ENCODE measurements at regions not wholly inside any gene's neighbourhood (a gene's known extent, or its start where the extent isn't known, plus 50 kb on each side); places are given as distances from the start of the nearest gene placed in this dataset.

DNA sequence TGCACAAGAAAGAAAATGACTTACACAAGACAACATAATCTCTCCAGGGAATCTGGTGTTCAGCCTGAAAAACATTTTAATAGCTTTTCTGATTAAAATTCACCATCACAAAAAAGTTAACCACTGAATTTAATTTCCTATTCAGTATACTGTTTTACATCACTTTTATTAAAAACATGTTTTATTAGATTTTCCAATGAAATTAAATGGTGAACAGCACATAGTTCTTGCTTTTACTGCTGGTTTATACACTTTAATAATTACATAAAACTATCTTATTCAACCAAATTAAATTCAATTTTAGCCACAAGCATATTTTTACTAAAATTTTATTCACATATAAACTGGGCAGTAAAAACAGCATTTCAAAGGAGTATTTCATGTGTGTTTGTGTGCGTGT lies 138.3 kb downstream of the NOL4 start:
- DNase-seq (ENCODE audit: extremely low spot score) = no peak
- TF ChIP-seq, protein P1, sequence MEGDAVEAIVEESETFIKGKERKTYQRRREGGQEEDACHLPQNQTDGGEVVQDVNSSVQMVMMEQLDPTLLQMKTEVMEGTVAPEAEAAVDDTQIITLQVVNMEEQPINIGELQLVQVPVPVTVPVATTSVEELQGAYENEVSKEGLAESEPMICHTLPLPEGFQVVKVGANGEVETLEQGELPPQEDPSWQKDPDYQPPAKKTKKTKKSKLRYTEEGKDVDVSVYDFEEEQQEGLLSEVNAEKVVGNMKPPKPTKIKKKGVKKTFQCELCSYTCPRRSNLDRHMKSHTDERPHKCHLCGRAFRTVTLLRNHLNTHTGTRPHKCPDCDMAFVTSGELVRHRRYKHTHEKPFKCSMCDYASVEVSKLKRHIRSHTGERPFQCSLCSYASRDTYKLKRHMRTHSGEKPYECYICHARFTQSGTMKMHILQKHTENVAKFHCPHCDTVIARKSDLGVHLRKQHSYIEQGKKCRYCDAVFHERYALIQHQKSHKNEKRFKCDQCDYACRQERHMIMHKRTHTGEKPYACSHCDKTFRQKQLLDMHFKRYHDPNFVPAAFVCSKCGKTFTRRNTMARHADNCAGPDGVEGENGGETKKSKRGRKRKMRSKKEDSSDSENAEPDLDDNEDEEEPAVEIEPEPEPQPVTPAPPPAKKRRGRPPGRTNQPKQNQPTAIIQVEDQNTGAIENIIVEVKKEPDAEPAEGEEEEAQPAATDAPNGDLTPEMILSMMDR (IDR thresholded peaks at IDR 0.05; ENCODE audit: control extremely low read depth, extremely low read depth, low read depth, missing control alignments) = no peak
- CTCF ChIA-PET = interaction anchor here (0.6 kb wide), 1 partner anchor 37 kb away, joined by 3 read pairs; no protein-coding TSS in a partner anchor
- POLR2A ChIA-PET = no interaction called here

DNA sequence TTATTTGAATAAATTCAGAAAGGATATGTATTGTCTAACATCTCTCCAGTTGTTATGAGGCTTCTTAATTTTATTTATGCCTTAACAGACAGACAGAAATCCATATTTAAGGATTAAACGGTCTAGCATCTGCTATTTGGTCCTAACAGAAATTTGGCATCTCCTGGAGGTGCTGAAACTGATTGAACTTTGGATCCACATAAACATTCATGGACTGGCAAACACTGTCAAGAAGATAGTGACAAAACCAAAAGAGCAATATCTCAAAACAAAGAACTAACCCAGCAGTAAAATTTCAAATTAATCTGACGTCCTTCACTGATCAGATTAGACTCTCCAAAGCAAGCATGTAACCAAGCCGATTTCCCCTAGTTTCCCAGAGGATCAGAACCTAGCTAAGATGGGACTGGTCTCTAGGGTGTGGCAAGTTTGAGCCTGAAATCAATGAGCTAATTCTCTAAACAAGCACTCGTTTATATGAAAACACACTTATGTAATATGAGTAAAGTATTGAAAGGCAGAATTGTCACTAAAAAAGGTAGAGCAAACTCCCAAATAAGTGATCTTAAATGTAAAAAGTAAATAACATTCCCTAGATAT lies 139.5 kb downstream of the NOL4 start:
- ChIA-PET CTCF (no interaction called here), POLR2A (no interaction called here)
- TF ChIP-seq, protein P1 (IDR thresholded peaks at IDR 0.05; ENCODE audit: control extremely low read depth, extremely low read depth, low read depth, missing control alignments) = no peak
- no peak for DNase-seq (ENCODE audit: extremely low spot score)

DNA sequence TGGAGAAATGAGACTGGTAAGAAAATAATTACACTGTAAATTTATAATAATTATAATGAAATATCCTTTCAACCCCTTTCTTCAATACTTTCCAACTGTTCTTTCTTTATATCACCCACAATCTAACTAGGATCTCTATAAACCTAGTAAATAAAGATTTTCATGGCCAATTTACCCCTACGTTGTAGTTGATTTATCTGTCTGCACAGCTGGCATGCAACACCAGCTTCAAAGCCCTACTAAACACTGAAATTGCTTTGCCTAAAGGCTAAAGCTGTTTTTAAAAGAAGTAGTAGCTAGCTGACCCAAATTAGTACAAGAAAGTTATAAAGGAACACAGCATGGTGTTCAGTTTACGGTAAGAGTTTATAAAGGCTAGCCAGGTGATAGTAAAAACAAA lies 140.1 kb downstream of the NOL4 start:
- POLR2A ChIA-PET = no interaction called here

DNA sequence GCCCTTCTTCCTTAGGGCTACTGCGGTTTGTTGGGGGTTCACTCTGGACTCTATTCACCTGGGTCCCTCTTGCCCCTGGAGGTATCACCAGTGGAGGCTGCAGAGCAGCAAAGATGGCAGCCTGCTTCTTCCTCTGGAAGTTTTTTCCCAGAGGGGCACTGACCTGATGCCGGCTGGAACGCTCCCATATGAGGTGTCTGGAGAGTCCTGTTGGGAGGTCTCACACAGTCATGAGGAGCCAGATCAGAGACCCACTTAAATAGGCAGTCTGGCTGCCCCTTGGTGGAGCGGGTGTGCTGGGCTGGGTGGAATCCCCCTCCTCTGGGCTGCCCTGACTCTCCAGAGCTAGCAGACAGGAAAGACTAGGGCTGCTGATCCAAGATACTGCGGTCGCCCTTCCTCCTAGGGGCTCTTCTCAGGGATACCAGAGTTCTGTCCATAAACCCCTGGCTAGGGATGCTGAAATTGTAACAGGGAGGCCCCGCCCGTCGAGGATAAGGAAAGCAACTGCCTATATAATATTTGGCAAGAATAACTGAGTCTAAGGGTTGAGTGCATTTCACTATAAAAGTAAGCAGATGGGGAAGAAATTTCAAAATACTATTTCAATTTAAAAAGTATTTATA lies 140.7 kb downstream of the NOL4 start:
- TF ChIP-seq, protein P1 (IDR thresholded peaks at IDR 0.05; ENCODE audit: control extremely low read depth, extremely low read depth, low read depth, missing control alignments) = no peak
- CTCF ChIA-PET = no interaction called here
- POLR2A ChIA-PET = no interaction called here
- no peak for DNase-seq (ENCODE audit: extremely low spot score)

More for the DNA sequence above, 140.1 kb downstream of the NOL4 start:
- no peak for DNase-seq (ENCODE audit: extremely low spot score)
- CTCF ChIA-PET = no interaction called here
- TF ChIP-seq, protein P1 (IDR thresholded peaks at IDR 0.05; ENCODE audit: control extremely low read depth, extremely low read depth, low read depth, missing control alignments) = no peak

DNA sequence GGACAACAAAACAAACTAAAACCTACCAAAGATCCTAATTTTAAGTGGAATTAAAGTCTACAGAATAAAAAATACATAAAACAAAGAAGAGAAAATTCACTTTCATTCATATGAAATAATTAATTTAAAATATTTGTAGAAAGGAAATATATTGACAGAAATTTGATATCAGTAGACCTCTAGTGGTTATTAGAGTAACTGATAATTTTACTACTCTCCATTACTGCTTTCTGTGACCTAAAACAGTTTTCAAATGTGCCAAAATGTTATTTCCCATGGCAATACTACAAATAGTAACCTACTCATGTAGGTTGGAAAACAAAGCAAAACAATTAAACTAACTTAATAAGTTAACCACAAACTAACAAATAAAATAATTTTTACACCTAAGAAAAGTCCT lies 147.1 kb downstream of the NOL4 start:
- no peak for DNase-seq (ENCODE audit: extremely low spot score)
- TF ChIP-seq, protein P1 (IDR thresholded peaks at IDR 0.05; ENCODE audit: control extremely low read depth, extremely low read depth, low read depth, missing control alignments) = no peak
- POLR2A ChIA-PET = no interaction called here
- CTCF ChIA-PET = no interaction called here

DNA sequence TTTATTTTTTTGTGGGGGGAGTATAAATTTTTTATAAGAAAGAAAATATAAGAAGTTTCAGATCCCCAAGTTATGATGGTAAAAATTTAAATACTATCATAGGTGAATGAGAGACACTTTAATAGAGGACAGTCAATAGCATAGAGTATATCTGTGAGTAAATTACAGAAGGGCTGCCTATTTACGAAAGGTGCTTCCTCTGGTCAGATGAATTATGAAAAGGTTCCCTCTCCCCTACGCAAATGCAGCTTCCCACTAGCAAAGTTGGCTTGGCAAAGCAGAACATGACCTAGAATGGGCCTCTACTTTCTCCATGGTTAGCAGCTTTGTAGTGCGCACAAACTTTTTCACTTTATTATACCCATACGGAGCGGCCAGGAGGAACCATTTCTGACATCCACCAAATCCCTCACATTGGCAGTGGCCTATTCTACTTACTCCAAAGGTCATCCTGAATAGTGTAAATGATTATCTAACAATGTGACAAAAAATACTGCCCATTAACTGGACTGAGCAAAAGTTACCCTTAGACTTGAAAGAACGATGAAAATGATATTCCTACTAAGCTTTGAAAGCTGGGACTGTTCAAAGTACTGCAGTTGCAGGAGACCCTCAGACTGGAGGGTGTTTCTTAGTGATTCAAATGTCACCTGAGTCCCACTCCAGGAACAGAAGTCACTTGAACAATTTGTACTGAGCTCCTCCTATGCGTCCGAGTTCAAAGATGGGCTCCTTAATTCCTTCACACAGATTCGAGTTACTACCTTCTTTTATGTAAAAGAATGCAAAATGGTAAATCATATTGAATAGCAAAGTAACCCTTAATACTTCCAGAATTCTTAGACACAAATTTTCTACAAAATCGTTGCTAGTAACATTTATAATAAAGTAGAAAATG lies 148.5 kb downstream of the NOL4 start:
- no peak for DNase-seq (ENCODE audit: extremely low spot score)
- ChIA-PET CTCF (no interaction called here), POLR2A (no interaction called here)
- TF ChIP-seq, protein P1 (IDR thresholded peaks at IDR 0.05; ENCODE audit: control extremely low read depth, extremely low read depth, low read depth, missing control alignments) = no peak

All from GM10248 (cell line).